ENCODE measurements at regions not wholly inside any gene's neighbourhood (a gene's known extent, or its start where the extent isn't known, plus 50 kb on each side); places are given as distances from the start of the nearest gene placed in this dataset.

DNA sequence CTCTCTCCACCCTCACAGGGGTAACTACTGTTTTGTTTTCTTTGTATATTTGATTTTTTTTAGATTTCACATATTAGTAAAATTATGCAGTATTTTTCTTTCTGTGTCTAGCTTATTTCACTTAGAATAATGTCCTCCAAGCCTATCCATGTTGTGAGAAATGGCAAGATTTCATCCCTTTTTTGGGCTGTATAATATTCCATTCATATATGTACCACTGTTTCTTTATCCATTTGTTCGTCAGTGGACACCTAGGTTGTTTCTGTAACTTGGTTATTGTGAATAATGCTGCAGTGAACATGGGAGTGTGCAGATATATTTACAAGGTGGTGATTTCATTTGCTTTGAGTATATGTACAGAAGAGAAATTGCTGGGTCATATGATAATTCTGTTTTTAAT lies 144.0 kb upstream of the CHD1 start:
- Histone ChIP-seq H3K4me2 (ENCODE audit: insufficient read depth, insufficient read length, low read length) (no peak overlapping the region), H3T11ph (ENCODE audit: low read length) (no peak overlapping the region), H4K5ac (ENCODE audit: insufficient read length, low read depth, low read length) (no peak overlapping the region), H3K9me3 (ENCODE audit: control insufficient read depth, low read depth, low read length) (no peaks in the 10 kb centered on the region), H2BK15ac (ENCODE audit: low read depth, low read length) (no peak overlapping the region), H3K23ac (ENCODE audit: insufficient read length, low read depth, low read length) (no peak overlapping the region), H2BK20ac (ENCODE audit: low read depth, low read length, poor library complexity, severe bottlenecking) (no peak overlapping the region), H3K27ac (ENCODE audit: insufficient read length, low read depth, low read length) (no peak overlapping the region), H3K23me2 (ENCODE audit: insufficient read length, low read depth, low read length, poor library complexity, severe bottlenecking) (no peaks in the 10 kb centered on the region), H4K20me1 (ENCODE audit: control insufficient read depth, insufficient read depth, insufficient read length) (no peaks in the 10 kb centered on the region), H2AK5ac (ENCODE audit: insufficient read length, low read length) (no peak overlapping the region), H4K91ac (ENCODE audit: insufficient read length, low read depth, low read length) (no peak overlapping the region), H3K4ac (ENCODE audit: low read depth, low read length) (no peak overlapping the region), H3K14ac (ENCODE audit: insufficient read depth, low read length) (no peak overlapping the region), H2BK5ac (ENCODE audit: insufficient read length, low read length) (no peak overlapping the region), H3K79me2 (ENCODE audit: insufficient read depth, low read length) (no peaks in the 10 kb centered on the region), H2AFZ (ENCODE audit: low read length) (no peak overlapping the region), H4K8ac (replicated peaks; ENCODE audit: insufficient read length, low read depth, low read length) (no peak overlapping the region), H3K56ac (ENCODE audit: insufficient read length, low read depth, low read length) (no peak overlapping the region), H3K27me3 (ENCODE audit: insufficient read depth, low read length) (no peaks in the 10 kb centered on the region), H3K18ac (ENCODE audit: insufficient read length, low read depth, low read length) (no peak overlapping the region), H3K4me1 (ENCODE audit: insufficient read depth, low read length) (no peaks in the 10 kb centered on the region), H3K9ac (ENCODE audit: extremely low read depth, insufficient read length, low read length) (no peak overlapping the region), H2BK120ac (ENCODE audit: low read depth, low read length, poor library complexity, severe bottlenecking) (no peak overlapping the region), H2BK12ac (ENCODE audit: insufficient read length, low read depth, low read length) (no peak overlapping the region), H3K79me1 (ENCODE audit: insufficient read depth, low read depth, low read length, poor library complexity, severe bottlenecking) (no peaks in the 10 kb centered on the region)
- no peak overlapping the region for H3K27ac Mint-ChIP-seq
- no peak for DNase-seq
- no peaks in the 10 kb centered on the region for H3K4me1 Mint-ChIP-seq
- no peaks in the 10 kb centered on the region for H3K36me3 Mint-ChIP-seq (ENCODE audit: insufficient read depth in 1 of 3, low read depth in 3 of 3)
- whole genome bisulfite sequencing (ENCODE audit: extremely low coverage, insufficient read length, low lambda C conversion rate) = no CpG with 5 or more reads among the region's 1 CpG
- TF ChIP-seq, protein P1, sequence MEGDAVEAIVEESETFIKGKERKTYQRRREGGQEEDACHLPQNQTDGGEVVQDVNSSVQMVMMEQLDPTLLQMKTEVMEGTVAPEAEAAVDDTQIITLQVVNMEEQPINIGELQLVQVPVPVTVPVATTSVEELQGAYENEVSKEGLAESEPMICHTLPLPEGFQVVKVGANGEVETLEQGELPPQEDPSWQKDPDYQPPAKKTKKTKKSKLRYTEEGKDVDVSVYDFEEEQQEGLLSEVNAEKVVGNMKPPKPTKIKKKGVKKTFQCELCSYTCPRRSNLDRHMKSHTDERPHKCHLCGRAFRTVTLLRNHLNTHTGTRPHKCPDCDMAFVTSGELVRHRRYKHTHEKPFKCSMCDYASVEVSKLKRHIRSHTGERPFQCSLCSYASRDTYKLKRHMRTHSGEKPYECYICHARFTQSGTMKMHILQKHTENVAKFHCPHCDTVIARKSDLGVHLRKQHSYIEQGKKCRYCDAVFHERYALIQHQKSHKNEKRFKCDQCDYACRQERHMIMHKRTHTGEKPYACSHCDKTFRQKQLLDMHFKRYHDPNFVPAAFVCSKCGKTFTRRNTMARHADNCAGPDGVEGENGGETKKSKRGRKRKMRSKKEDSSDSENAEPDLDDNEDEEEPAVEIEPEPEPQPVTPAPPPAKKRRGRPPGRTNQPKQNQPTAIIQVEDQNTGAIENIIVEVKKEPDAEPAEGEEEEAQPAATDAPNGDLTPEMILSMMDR (conservative IDR thresholded peaks at IDR 0.05) = no peak
- H3K9me3 Mint-ChIP-seq = no peaks in the 10 kb centered on the region; a peak in 1 of 5 replicates
- H3K4me3 Mint-ChIP-seq = no peak overlapping the region
- H3K27me3 Mint-ChIP-seq (ENCODE audit: low read depth) = no peaks in the 10 kb centered on the region
